HepG2 (cell line): ENCODE measurements at regions not wholly inside any gene's neighbourhood (a gene's known extent, or its start where the extent isn't known, plus 50 kb on each side); places are given as distances from the start of the nearest gene placed in this dataset.

ENCODE experiments used
- ATAC-seq: fragments of 200-7000 bp; cut with Tn5 transposase; 3 replicates; pipeline ENCODE4 v1.9.1; 2020; ENCODE audit warnings: mild to moderate bottlenecking, moderate library complexity
- BruUV-seq: library from RNA; stranded (reverse); fragments of 400-500 nt; replicated peaks from 2 replicates; lab custom pipeline; 2021; lab: Mats Ljungman, UMichigan
- CTCF ChIA-PET: fragments of 300-600 bp; formaldehyde crosslinking; extraction: SDS; loops from one replicate; lab custom pipeline; 2021; ENCODE audit warnings: low total read pairs, inconsistent platforms, low intra/inter-chr PET ratio; lab: Yijun Ruan, JAX
- POLR2A ChIA-PET: fragments of 350-600 bp; sonication (Branson Sonifier 250); formaldehyde crosslinking; loops from one replicate; lab custom pipeline; 2020; ENCODE audit warnings: antibody characterized with exemption, inconsistent platforms; lab: Yijun Ruan, JAX
- DNase-seq: peaks from one replicate; pipeline ENCODE4 v3.0.0-alpha.2; 2015; ENCODE audit warnings: low spot score
- FAIRE-seq: peaks from 3 replicates; lab custom pipeline; 2011; peaks lifted over from hg19 to GRCh38; lab: Jason Lieb, UNC
- H2AFZ ChIP-seq: one replicate; pipeline ENCODE4 v1.6.1; 2011; ENCODE audit warnings: low read length, inconsistent platforms
- H3K27ac ChIP-seq: fragments of 300-600 bp; 3 replicates; pipeline ENCODE4 v1.8.0; 2011; ENCODE audit warnings: mixed run types, mild to moderate bottlenecking, mixed read lengths, low read length, inconsistent platforms; ENCODE audit not compliant: insufficient read depth; ENCODE audit errors: extremely low read length
- H3K27me3 ChIP-seq, 2 experiments: fragments of 200-600 bp in 1 of 2; 2 replicates in 1 of 2; 3 replicates in 1 of 2; pipeline versions ENCODE4 v1.6.0 to v1.8.0; 2011; ENCODE audit warnings: low read length in 2 of 2, mild to moderate bottlenecking in 2 of 2, moderate library complexity in 2 of 2, inconsistent platforms in 1 of 2; ENCODE audit not compliant: insufficient read depth in 2 of 2, control insufficient read depth in 1 of 2
- H3K36me3 ChIP-seq, 2 experiments: fragments of 200-600 bp in 1 of 2; replicated peaks in 1 of 2; 2 replicates in 1 of 2; 3 replicates in 1 of 2; pipeline versions ENCODE4 v1.5.1 to v1.8.0; 2011; ENCODE audit warnings: low read length in 2 of 2, inconsistent platforms in 1 of 2; ENCODE audit not compliant: insufficient read depth in 2 of 2, control insufficient read depth in 1 of 2
- H3K4me1 ChIP-seq: 2 replicates; pipeline ENCODE4 v1.5.1; 2012; ENCODE audit warnings: low read length, inconsistent platforms; ENCODE audit not compliant: insufficient read depth
- H3K4me2 ChIP-seq: 2 replicates; pipeline ENCODE4 v1.6.0; 2011; ENCODE audit warnings: low read depth, low read length, inconsistent platforms
- H3K4me3 ChIP-seq, 3 experiments: fragments of 200-600 bp in 1 of 3; sonication (generic), shearing (Covaris generic) in 1 of 3; replicated peaks in 1 of 3; 2 replicates each; pipeline ENCODE4 v1.5.1; 2011 to 2016; ENCODE audit warnings: low read length in 3 of 3, inconsistent platforms in 2 of 3, low read depth in 2 of 3, mild to moderate bottlenecking in 2 of 3, control low read depth in 1 of 3, mixed read lengths in 1 of 3; ENCODE audit not compliant: insufficient read depth in 1 of 3
- H3K79me2 ChIP-seq: one replicate; pipeline ENCODE4 v1.6.1; 2011; ENCODE audit warnings: low read length, inconsistent platforms; ENCODE audit not compliant: insufficient read depth
- H3K9ac ChIP-seq: 2 replicates; pipeline ENCODE4 v1.6.0; 2011; ENCODE audit warnings: mild to moderate bottlenecking, low read depth, low read length, inconsistent platforms; ENCODE audit not compliant: insufficient read depth
- H3K9me3 ChIP-seq: 2 replicates; pipeline ENCODE4 v1.5.1; 2012; ENCODE audit warnings: mild to moderate bottlenecking, low read length
- H4K20me1 ChIP-seq: 2 replicates; pipeline ENCODE4 v1.6.0; 2011; ENCODE audit warnings: inconsistent platforms, mild to moderate bottlenecking, low read length, moderate library complexity; ENCODE audit not compliant: insufficient read depth
- DBP ChIP-seq: sonication (generic); formaldehyde crosslinking; IDR thresholded peaks from 2 replicates; pipeline ENCODE4 v1.4.0; 2020; ENCODE audit warnings: missing genetic modification reagents; ENCODE audit errors: not compliant biosample characterization
- NFRKB ChIP-seq: fragments of 450-650 bp; IDR thresholded peaks from 2 replicates; pipeline ENCODE4 v1.6.1; 2017
- RBM22 ChIP-seq: fragments of 200-400 bp; formaldehyde crosslinking; optimal IDR thresholded peaks from 2 replicates; pipeline ENCODE3; 2017; ENCODE audit warnings: mild to moderate bottlenecking, low read length, moderate library complexity
- REPIN1 ChIP-seq: sonication (generic); formaldehyde crosslinking; IDR thresholded peaks from 2 replicates; pipeline ENCODE4 v1.8.0; 2022; ENCODE audit warnings: missing genetic modification reagents, low read depth, mild to moderate bottlenecking, borderline replicate concordance
- THAP8 ChIP-seq: sonication (generic); formaldehyde crosslinking; IDR thresholded peaks from 2 replicates; pipeline ENCODE4 v1.5.1; 2020; ENCODE audit warnings: missing genetic modification reagents, mild to moderate bottlenecking, borderline replicate concordance
- ZBTB2 ChIP-seq: sonication (generic); formaldehyde crosslinking; IDR thresholded peaks from 2 replicates; pipeline ENCODE4 v1.8.0; 2022; ENCODE audit warnings: low read depth, missing genetic modification reagents
- WGBS: methylation state at CpG from one replicate; pipeline ENCODE4 v1.1.6; 2017; ENCODE audit warnings: low lambda C conversion rate; 5-methylcytosine and 5-hydroxymethylcytosine counted together
- in situ Hi-C: cut with HindIII; loops from 2 replicates; pipeline ENCODE4 v1.10.0; 2017; ENCODE audit warnings: low pct_unique_long_range_greater_than_20kb; ENCODE audit not compliant: extremely low pct_ligation_motif_present
- intact Hi-C: fragments of 100-400 bp; cut with micrococcal nuclease; formaldehyde crosslinking; loops from one replicate; pipeline ENCODE4 v1.10.0; 2022; ENCODE audit not compliant: unreplicated experiment

- BruUV-seq = no TSS peak
- ATAC-seq = no peak
- H3K79me2 ChIP-seq = no peaks in the 10 kb centered on the region
- H3K27me3 ChIP-seq = no peaks in the 10 kb centered on the region
- H3K9me3 ChIP-seq = no peaks in the 10 kb centered on the region
- DNase-seq = no peak
- no peaks in the 10 kb centered on the region for H3K4me1 ChIP-seq
- POLR2A ChIA-PET = no interaction called here
- no peak overlapping the region for H3K27ac ChIP-seq
- CTCF ChIA-PET = no interaction called here
- in situ Hi-C loops (no loop called here), intact Hi-C loops (no loop called here)
- no peak overlapping the region for H3K4me3 ChIP-seq
- no peak for FAIRE-seq
- no peak overlapping the region for H2AFZ ChIP-seq
- H3K4me2 ChIP-seq = no peak overlapping the region
- no peaks in the 10 kb centered on the region for H4K20me1 ChIP-seq
- H3K9ac ChIP-seq = no peak overlapping the region
- WGBS = 14% methylated on average over 2 of the region's 2 CpGs
- H3K36me3 ChIP-seq = no peaks in the 10 kb centered on the region
- no peak for TF ChIP-seq DBP
- TF ChIP-seq THAP8 = no peak
- TF ChIP-seq RBM22 = no peak
- TF ChIP-seq NFRKB = no peak
- TF ChIP-seq ZBTB2 (CRISPR knock-in tag) = no peak
Measured at GRCh38 chr11:23684701-23685100, 812.2 kb upstream of the LUZP2 start.

GRCh38 chr11:23687991-23688390, 808.9 kb upstream of the LUZP2 start:
- Histone ChIP-seq H4K20me1 (no peaks in the 10 kb centered on the region), H3K9me3 (no peaks in the 10 kb centered on the region), H3K27me3 (no peaks in the 10 kb centered on the region), H3K4me3 (no peak overlapping the region), H3K9ac (no peak overlapping the region), H2AFZ (no peak overlapping the region), H3K36me3 (no peaks in the 10 kb centered on the region), H3K27ac (no peak overlapping the region), H3K4me2 (no peak overlapping the region), H3K4me1 (no peaks in the 10 kb centered on the region), H3K79me2 (no peaks in the 10 kb centered on the region)
- intact Hi-C loops (no loop called here), in situ Hi-C loops (no loop called here)
- ATAC-seq = no peak
- TF ChIP-seq REPIN1 (CRISPR knock-in tag) = no peak
- no peak for DNase-seq
- FAIRE-seq = no peak
- BruUV-seq = no TSS peak
- POLR2A ChIA-PET = no interaction called here
- CTCF ChIA-PET = no interaction called here
- 32% methylated on average over 3 of the region's 3 CpGs for WGBS
